ENCODE measurements at regions not wholly inside any gene's neighbourhood (a gene's known extent, or its start where the extent isn't known, plus 50 kb on each side); places are given as distances from the start of the nearest gene placed in this dataset.

DNA sequence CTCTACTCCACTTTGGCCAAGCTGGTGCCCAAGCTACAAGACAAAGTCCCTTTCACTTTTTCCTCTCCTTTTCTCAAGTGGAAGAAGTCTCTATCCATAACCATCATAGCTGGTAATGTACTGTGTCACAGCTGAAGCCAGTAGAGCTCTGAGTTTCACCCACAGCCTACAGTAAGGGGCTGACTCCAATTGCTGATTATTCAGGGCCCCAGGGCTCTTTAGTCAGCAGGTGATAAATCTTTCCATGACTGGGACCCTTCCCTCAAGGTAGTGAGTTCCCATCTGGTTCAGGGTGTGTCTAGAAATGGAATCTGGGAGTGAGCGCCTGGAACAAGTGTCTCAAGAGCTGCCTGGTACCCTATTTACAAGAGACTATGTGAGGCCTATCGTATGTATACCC is 436.0 kb upstream of the CA10 start:
- intact Hi-C loops (cut with DNase I), result loop anchor here in 1 of 2 donors (10.0 kb wide), 1 partner anchor 1930 kb away; no protein-coding TSS in a partner anchor
- DNase-seq (ENCODE audit: low spot score), result no peak

DNA sequence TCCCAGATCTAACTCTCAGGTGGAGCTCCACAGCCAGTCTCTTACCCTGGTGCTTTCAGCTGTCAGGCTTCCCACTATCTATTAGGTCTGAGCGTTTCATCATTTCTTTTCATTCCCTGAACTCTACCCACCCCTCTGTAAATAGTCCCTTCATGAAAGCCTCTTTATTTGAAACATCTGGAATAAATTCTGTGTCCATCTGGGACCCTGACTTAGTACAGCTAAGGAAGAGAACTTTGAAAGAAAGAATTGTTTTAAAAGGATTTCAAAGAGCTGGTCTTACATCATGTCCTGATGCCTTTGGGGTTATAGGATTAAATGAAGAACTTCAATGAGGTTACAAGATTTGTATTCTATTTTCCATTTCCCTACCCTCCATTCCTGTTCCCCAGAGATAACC is 388.5 kb upstream of the CA10 start:
- no peak for DNase-seq (ENCODE audit: low spot score)
- intact Hi-C loops (cut with DNase I), result no loop called here

DNA sequence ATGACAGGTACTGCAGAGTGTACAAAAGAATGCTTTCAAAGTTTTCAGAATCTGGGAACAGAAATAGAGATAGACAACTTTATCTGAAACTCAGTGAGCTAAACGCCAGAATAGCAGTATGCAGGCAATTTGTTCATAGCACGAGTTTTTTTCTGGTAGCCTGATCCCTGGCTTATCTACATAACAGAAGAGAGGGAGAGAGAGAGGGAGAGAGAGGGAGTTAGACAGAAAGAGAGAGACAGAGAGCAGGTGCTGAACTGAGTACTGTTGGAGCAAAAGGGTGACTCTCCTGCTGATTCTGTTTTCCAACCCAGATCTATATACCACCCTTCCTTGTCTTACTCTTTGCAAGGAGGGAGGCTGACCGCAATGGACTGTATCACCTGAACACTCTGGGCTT is 388.0 kb upstream of the CA10 start:
- intact Hi-C loops (cut with DNase I), result no loop called here
- DNase-seq (ENCODE audit: low spot score), result no peak

DNA sequence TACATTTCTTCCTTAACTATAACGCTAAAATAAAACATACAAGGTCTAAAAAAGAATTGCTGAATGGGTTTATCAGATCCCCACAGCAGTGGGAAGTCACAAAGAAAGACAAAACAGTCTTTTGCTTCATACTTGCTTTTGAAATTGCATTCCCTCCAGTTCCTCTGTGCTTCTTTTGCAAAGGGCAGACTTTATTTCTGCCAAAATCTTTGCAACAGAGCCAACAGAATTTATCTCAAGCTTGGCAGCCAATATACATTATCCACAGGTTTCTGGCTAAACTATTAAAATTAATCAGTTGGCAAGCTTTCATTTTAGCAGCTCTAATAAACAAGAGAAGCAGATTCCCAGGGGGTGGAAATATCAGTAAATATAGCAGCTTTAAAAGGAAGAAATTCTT is 378.9 kb upstream of the CA10 start:
- no peak for DNase-seq (ENCODE audit: low spot score)
- intact Hi-C loops (cut with DNase I), result no loop called here

DNA sequence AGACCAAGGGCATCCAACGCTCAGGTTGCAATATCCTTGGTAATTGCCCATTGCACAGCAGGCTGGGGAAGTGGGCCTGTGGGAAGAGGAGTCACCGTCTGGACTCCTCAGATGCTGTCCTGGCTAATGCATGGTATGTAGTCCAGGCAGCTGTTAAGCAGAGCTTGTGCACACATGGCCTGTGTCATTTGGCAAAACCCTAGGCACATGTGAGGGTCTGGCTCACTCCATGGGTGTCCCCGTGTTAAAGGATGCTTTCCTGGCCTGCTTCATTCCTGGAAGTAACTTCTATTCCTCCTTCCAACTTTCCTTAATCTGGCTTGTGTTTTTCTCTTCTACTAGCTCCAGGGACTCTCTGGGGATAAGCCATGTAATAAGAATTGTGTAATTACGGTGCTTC is 378.0 kb upstream of the CA10 start:
- intact Hi-C loops (cut with DNase I), result no loop called here
- no peak for DNase-seq (ENCODE audit: low spot score)

DNA sequence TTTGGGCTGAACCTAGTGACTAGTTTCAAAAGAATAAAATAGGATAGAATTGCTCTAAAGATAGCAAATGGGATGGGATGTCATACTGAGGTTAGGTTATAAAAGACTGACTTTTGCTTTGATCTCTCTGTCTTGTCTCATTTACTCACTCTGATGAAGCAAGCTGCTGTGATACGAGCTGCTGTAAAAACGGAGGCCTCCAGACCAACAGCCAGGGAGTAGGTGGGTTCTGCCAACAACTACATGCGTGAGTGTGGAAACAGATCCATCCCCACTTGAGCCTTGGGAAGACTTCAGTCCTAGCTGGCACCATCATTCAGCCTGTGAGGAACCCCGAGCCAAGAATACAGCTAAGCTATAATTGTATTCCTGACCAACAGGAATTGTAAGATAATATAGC is 373.9 kb upstream of the CA10 start:
- no peak for DNase-seq (ENCODE audit: low spot score)
- intact Hi-C loops (cut with DNase I), result no loop called here

DNA sequence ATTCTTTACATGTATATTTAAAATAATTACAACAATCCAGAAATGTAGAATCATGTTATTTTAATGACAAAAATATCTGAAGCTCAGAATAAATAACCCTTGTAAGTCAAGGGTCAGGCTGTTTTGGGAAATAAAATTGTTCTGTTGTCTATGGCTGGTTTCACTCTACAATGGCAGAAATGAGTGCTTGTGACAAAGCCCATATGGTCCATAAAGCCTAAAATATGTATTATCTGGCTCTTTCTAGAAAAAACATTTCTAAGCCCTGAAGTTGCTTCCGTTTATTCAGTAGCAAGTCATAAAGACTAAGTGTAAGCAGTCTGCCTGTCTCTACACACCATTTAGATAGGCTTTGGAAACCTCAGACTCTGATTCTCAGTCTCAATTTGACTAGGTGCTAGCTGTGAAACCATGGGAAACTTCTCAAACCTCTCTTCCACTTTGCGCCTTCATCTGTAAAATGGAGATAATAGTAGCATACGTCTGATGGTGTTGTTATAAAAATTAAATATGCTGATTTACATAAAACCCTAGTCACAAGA is 365.7 kb upstream of the CA10 start:
- intact Hi-C loops (cut with DNase I), result no loop called here
- no peak for DNase-seq (ENCODE audit: low spot score)

DNA sequence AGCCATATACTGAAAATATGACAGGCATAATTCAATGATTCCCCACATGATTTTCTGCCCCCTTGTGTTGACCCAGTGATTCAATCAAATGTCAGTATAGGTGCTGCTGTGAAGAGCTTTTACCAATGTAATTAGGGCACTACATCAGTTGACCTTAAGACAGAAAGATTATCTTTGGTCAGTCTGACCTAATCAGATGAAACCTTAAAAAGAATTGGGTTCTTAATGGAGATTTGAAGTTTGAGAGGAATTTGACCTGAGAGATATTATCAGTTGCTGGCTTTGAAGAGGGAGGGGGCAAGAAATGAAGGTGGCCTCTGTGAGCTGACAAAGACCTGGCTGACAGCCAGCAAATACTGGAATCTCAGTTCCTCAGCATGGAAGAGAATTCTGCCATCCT is 358.7 kb upstream of the CA10 start:
- DNase-seq (ENCODE audit: low spot score), result no peak
- intact Hi-C loops (cut with DNase I), result no loop called here

DNA sequence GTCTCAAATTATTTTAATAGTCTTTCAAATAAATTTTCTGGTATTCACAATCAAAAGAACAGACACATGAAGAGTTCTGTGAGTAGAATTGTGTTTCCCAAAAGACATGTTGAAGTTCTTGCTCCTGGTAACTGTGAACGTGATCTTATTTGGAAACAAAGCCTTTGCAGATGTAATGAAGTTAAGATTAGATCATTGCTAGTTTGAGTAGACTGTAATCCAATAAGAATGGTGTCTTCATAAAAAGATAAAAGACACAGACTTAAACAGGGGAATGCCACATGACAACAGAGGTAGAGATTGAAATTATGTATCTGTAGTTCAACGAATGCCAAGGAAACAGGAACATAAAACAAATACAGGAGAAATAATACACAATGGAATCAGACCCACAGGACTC is 357.4 kb upstream of the CA10 start:
- intact Hi-C loops (cut with DNase I), result no loop called here
- DNase-seq (ENCODE audit: low spot score), result no peak

DNA sequence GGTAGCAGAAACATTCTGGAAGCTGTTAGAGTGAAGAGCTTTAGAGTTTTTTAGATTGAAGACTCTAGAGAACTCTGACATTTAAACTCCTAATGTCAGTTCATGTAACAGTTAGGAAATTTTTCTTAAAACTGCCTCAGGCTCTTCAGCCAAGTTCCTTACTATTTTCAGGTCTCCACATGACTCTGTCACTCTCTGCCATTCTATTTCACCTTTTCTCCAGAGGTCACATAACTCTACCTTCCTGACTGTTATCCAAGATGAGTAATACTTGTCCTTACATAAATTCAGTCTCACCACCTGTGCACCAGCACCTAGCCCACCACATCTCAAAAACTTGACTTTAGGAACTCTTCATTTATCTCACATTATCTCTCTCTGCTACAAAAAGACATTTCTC is 347.1 kb upstream of the CA10 start:
- DNase-seq (ENCODE audit: low spot score), result no peak
- intact Hi-C loops (cut with DNase I), result no loop called here

DNA sequence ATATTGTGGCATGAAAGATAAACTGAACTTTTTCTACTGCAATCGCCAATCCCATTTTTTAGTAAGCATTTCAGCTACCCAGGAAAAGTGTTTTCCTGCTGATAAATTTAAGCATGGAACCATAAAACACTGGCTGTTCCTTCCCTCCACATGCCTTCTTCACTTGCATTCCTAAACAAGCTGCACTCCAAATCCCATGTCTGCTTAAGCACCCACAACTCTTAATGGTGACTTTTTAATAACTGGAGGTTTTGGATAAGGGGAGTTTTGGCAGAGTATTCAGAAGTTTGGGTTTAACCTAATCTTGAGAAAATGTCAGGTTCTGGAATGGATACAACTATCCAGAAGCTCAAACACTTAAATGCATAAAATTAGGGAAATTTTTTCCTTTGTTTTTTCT is 345.6 kb upstream of the CA10 start:
- intact Hi-C loops (cut with DNase I), result no loop called here
- no peak for DNase-seq (ENCODE audit: low spot score)

DNA sequence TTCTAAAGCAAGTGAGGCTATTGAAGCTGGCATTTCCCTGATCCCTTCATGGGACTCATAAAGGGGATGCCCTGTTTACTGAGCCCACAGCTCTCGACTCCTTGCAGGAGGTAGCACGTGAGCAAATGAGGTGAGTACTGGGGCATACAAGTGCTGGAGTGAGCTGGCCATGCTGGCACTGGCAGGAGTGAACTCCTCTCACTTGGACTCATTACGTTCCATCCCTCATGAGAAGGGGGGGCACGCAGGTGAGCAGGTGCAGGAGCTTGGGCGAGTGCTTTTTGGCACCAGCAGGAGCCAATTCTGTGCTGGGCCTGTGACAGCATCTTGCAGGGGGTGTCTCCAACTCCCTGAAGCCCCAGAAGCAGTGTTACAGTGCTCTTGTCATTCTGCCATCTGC is 337.1 kb upstream of the CA10 start:
- no peak for DNase-seq (ENCODE audit: low spot score)
- intact Hi-C loops (cut with DNase I), result no loop called here

DNA sequence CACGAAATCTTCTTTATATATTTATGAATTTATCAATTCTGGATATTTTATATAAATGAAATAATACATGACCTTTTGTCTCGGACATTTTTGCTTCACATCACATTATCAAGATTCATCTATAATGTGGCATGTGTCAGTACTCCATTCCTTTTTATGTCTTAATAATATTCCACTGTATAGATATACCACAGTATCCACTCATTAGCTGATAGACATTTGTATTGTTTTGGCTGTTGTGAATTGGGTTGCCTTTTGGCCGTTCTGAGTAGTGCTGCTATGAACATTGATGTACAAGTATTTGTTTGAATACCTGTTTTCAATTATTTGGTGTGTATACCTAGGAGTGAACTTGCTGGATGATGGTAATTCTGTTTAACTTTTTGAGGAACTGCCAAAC is 323.8 kb upstream of the CA10 start:
- DNase-seq (ENCODE audit: low spot score), result no peak
- intact Hi-C loops (cut with DNase I), result no loop called here

DNA sequence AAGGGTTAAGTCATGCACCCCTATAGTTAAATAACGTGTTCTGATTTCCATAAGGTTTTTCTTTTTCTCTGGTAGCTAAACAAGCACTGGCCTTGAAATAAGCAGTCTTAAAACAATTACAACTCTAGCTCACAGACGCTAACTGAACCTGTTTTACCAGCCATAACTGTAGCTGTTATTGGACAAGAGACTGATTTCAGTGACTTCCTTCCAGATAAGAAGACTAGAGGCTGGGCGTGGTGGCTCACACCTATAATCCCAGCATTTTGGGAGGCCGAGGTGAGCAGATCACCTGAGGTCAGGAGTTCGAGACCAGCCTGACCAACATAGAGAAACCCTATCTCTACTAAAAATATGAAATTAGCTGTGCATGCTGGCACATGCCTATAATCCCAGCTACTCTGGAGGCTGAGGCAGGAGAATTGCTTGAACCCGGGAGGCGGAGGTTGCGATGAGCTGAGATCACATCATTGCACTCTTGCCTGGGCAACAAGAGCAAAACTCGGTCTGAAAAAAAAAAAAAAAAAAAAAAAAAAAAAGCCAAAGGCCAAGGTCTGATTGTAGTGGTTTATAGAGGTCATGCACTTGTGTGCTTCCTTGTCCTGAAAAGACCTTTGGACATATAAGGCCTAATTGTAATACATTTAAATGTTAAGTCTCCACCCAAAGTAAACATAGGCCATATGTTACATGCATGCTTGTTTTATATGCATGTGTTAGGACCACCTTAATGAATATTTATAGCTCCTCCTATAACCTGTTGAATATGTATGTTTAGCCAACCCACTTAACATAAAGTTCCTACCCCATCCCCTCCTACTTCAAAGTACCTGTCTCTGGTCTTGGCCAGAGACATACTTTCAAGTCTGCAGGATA is 319.5 kb upstream of the CA10 start:
- intact Hi-C loops (cut with DNase I), result no loop called here
- no peak for DNase-seq (ENCODE audit: low spot score)

DNA sequence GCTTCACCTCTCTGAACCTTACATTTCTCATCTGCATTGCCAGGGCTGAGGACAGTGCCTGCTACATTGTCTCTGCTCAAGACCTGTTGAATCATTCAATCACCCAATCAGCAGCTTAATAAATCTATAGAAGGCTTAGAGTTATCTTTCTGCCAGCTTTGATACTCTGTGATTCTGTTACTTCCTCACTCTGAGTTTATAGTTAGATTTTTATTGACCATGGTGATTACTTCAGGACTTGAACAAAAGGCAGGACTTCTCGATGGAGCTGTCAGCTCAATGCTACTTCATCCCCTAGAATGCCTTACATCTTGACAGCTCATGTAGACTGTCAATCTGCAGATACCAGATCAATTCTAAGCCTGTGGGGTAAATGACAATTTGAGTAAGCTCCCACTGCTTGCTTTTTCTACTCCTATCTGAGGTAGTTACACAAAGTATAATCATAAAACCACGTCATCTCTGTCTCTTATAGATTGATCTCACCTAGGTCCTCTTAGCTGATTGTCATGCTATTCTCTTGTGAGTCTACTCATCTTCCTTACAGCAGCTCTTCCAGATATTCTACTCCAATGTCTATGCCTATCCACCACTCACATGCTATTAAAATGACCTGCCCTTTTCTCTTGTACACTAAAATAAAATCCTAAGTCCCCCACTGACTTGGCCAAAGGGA is 318.3 kb upstream of the CA10 start:
- intact Hi-C loops (cut with DNase I), result no loop called here
- DNase-seq (ENCODE audit: low spot score), result no peak

DNA sequence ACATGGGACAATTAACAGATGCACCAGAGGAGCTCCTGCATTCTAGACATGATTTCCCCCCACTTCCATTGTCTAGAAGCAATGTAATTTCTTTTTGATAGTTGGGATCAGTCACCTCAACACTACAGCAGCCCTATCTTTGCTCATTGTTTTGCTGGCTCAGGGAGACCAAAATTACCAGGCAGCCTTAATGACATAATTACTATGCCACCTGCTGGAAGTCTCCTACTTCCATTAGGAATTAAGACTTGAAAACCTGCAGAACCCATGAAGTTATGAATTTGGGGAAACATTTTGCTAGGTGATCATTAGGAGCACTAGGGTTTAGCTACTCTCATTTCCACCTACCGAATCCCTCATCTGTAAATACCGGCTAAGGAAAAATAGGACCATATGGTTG is 312.0 kb upstream of the CA10 start:
- no peak for DNase-seq (ENCODE audit: low spot score)
- intact Hi-C loops (cut with DNase I), result no loop called here

DNA sequence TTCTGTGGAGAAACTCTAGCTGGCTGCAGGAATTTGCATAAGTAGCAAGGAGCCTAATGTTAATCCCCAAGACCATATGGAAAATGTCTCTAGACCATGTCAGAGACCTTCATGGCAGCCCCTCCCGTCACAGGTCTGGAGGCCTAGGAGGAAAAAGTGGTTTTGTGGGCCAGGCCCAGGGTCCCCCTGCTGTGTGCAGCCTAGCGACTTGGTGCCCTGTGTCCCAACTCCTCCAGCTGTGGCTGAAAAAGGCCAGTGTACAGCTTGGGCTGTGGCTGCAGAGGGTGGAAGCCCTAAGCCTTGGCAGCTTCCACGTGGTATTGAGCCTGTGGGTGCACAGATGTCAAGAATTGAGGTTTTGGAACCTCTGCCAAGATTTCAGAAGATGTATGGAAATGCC is 306.9 kb upstream of the CA10 start:
- DNase-seq (ENCODE audit: low spot score), result peak; percentile 73
- intact Hi-C loops (cut with DNase I), result no loop called here

DNA sequence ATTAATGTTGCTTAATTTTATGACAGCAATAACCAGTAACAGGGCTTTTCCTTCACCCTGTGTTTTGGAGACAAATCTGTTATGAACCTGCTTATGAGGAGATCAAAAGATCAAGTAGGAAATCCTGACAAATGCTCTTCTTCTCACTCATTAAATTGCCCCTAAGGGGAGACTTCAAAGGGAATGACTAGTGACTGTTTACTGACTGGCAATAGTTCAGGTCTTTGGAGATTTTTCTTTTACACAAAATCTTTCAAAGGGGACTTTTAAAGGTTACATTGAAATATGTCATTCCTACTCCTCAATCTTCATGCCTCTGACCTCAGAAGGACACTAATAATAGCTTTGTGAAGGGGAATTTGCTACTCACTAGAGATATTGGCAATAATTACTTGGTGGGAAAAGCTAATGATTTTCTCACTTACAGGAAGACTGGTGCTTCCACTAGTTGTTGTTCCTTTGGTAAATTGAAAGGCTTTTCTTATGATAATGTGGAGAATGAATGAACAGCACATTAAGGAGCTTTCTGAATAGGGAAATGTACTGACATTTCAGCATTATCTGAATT is 292.9 kb upstream of the CA10 start:
- intact Hi-C loops (cut with DNase I), result no loop called here
- DNase-seq (ENCODE audit: low spot score), result no peak

DNA sequence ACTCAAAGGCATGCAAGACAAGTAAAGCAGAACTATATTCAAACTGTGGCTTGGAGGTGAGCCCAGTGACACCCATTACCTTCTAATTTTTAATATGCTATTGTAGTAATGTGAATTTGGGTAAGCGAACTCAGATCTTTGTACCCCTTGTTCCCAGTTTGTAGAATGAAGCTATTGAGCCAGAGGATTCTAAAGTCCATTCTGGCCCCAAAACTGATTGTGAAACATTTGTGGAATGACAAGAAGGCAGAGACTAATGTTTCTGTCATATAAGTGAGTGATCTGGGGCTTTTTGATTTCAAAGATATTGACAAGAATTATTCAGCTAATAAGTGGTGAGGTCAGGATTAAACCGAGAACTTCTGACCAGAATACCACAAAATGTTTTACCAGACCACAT is 283.8 kb upstream of the CA10 start:
- no peak for DNase-seq (ENCODE audit: low spot score)
- intact Hi-C loops (cut with DNase I), result no loop called here

DNA sequence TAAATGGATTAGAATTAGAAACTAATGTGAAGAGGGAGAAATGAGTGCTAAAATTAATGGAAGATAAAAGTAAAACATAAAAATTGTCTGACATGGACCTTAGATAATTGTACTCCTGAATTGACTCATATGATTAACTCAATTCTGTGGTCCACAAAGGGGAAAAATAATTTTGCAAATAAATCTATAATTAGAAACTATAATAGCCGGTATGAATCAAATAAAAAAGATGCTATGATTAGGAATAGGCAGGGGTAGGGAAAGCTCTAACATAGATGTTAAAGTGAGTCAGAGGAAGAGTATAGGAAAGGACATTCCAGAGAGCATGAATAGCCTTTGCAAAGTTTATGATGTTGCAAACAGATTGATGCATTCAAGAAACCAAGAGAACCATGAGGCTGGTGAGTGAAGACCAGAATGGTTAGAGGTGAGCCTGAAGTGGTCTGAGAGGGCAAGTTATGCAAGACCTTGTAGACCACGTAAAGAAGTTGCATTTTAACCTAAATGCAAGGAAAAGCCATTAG is 262.1 kb upstream of the CA10 start:
- intact Hi-C loops (cut with DNase I), result loop anchor here in 1 of 2 donors (10.0 kb wide), 1 partner anchor 1534 kb away; no protein-coding TSS in a partner anchor
- no peak for DNase-seq (ENCODE audit: low spot score)
